Activated T-cell treated with anti-CD3 and anti-CD28 coated beads, Interleukin-2, amount 50 U/mL, for 4 hours (primary cell): ENCODE measurements at regions not wholly inside any gene's neighbourhood (a gene's known extent, or its start where the extent isn't known, plus 50 kb on each side); places are given as distances from the start of the nearest gene placed in this dataset.
"Not testable (repeated sequence)": the region's sequence is repeated elsewhere in the genome, so short reads cannot be mapped to it uniquely, and the experiment has no call there.

Experiments
- ATAC-seq, 2 donors: fragments of 200-7000 bp; cut with Tn5 transposase; one replicate each; pipeline ENCODE4 v1.10.0; 2021
- DNase-seq: peaks from one replicate; pipeline ENCODE4 v3.0.0-alpha.2; 2020
- H3K27me3 Mint-ChIP-seq: one replicate; pipeline ENCODE4 v1.8.0; 2021; ENCODE audit warnings: low read depth, mixed read lengths
- H3K36me3 Mint-ChIP-seq: one replicate; pipeline ENCODE4 v1.8.0; 2022; ENCODE audit warnings: mixed read lengths; ENCODE audit not compliant: insufficient read depth
- H3K4me1 Mint-ChIP-seq: one replicate; pipeline ENCODE4 v1.8.0; 2021; ENCODE audit warnings: low read depth, mixed read lengths
- H3K4me3 Mint-ChIP-seq: one replicate; pipeline ENCODE4 v1.8.0; 2021; ENCODE audit warnings: mild to moderate bottlenecking, moderate library complexity, mixed read lengths
- H3K9me3 Mint-ChIP-seq: one replicate; pipeline ENCODE4 v1.8.0; 2021; ENCODE audit warnings: mixed read lengths

DNA sequence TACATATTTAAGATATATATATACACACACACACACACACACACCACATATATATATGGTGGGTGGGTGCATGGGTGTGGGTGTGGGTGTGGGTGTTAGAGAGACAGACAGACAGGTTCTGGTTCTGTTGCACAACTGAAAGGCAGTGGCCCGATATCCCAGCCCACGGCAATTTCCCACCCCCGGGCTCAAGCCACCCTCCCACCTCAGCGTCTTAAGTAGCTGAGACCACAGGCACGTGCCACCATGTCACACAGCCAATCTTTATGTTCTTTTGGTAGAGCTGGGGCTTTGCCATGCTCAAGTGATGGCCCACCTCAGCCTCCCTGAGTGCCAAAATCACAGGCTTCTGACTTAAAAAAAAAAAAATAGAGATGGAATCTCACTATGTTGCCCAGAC lies 417.8 kb upstream of the FOXG1 start:
- no peak for ATAC-seq
- H3K9me3 Mint-ChIP-seq, result peaks cover 33% of the 10 kb centered on the region
- H3K4me1 Mint-ChIP-seq, result no peaks in the 10 kb centered on the region

DNA sequence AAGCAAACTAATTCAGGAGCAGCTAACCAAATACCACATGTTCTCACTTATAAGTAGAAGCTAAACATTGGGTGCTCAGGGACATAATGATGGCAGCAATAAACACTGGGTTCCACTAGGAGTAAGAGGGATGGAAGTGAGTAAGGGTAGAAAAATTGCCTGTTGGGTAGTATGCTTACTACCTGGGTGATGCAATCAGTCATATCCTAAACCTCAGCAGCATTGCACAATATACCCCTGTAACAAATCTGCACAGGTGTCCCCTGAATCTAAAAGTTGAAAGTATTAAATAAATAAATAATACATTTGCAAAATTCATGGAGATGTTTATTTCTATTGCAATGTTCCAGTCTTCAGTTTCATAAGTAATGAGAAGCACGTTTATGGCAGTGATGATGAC lies 409.8 kb upstream of the FOXG1 start:
- H3K4me1 Mint-ChIP-seq, result no peaks in the 10 kb centered on the region
- no peak overlapping the region for H3K4me3 Mint-ChIP-seq
- H3K36me3 Mint-ChIP-seq, result no peaks in the 10 kb centered on the region
- DNase-seq (no peak), ATAC-seq (no peak)
- H3K9me3 Mint-ChIP-seq, result peaks cover 25% of the 10 kb centered on the region
- H3K27me3 Mint-ChIP-seq, result no peaks in the 10 kb centered on the region

More for the DNA sequence above, 417.8 kb upstream of the FOXG1 start:
- Mint-ChIP-seq H3K36me3 (no peaks in the 10 kb centered on the region), H3K27me3 (no peaks in the 10 kb centered on the region), H3K4me3 (no peak overlapping the region)
- no peak for DNase-seq

DNA sequence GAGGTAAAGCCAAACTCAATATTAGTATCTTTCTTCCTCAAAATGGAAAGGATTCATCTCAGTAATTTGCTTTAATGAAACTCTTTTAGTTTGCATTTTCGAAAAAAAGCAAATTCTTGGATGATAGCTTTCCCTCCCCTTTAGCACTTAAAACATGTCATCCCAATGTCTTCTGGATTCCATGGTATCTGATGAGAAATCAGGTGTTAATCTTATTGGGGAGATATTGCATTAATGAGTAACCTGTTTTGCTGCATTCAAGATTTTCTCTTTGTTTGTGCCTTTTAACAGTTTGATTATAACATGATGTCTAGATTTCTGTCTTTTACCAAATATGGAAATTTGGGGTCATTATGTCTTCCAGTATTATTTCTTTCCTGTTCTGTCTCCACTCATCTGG lies 405.1 kb upstream of the FOXG1 start:
- no peaks in the 10 kb centered on the region for H3K36me3 Mint-ChIP-seq
- ATAC-seq (no peak), DNase-seq (no peak)
- no peaks in the 10 kb centered on the region for H3K4me1 Mint-ChIP-seq
- H3K9me3 Mint-ChIP-seq, result peaks cover 26% of the 10 kb centered on the region
- no peak overlapping the region for H3K4me3 Mint-ChIP-seq
- H3K27me3 Mint-ChIP-seq, result no peaks in the 10 kb centered on the region

DNA sequence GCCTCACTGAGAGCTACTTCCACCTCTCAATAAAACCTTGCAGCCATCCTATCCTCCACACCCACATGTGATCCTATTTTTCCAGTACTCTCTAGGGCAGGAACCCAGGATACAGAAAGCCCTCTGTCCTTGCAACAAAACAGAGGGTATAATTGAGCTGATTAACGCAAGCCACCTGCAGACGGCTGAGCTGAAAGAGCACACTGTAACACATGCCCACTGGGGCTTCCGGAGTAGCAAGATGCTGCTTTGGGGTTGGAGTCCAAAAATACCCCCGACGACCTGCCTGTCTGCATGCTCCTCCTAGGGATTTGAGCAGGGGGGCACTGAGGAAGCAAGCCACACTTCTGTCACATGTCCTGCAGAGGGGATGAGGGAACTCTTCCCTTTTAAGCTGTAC lies 401.1 kb upstream of the FOXG1 start:
- H3K4me1 Mint-ChIP-seq, result no peaks in the 10 kb centered on the region
- H3K27me3 Mint-ChIP-seq, result no peaks in the 10 kb centered on the region
- H3K36me3 Mint-ChIP-seq, result no peaks in the 10 kb centered on the region
- ATAC-seq, result no peak
- H3K9me3 Mint-ChIP-seq, result peaks cover 30% of the 10 kb centered on the region
- no peak for DNase-seq
- no peak overlapping the region for H3K4me3 Mint-ChIP-seq

DNA sequence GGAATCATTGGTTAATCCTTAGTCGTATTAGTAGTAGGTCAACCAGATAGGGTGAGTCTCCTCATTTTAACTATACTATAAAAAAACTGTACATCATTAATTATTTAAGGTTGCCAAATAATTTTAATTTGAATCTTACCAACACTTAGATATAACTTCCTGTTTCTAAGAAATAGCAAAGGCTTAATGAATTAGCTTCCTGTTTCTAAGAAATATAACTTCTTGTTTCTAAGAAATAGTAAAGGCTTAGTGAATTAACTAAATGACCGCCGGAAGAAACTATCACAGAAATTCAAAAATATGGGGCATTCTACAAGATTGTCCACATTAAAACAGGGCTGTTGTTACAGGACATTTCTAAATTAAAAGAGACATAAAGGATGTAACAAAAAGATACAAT lies 392.9 kb upstream of the FOXG1 start:
- Mint-ChIP-seq H3K27me3 (no peaks in the 10 kb centered on the region), H3K4me1 (no peaks in the 10 kb centered on the region), H3K4me3 (no peak overlapping the region), H3K36me3 (no peaks in the 10 kb centered on the region), H3K9me3 (peaks cover 8% of the 10 kb centered on the region)
- DNase-seq, result no peak
- ATAC-seq, result no peak

DNA sequence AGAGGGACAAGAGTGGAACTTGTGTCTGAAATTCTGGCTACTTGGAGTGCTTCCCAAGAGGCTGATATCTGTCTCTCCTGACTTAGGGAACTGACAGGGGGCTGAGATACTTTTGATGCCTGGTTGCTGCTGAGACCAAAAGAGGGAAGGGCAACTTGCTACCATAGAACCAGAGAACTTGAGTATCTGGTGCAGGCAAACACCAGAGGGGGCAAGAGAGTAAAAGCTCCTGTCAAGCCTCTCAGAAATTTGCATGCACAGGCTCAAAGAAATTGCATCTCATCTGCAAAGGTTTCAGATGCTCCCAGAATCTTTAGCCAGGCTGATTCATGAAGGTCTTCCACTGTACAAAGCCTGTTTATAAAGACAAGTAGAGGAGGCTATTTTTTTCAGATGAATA lies 391.3 kb upstream of the FOXG1 start:
- H3K27me3 Mint-ChIP-seq, result no peaks in the 10 kb centered on the region
- H3K4me1 Mint-ChIP-seq, result no peaks in the 10 kb centered on the region
- DNase-seq (no peak), ATAC-seq (no peak)
- no peak overlapping the region for H3K4me3 Mint-ChIP-seq
- peaks cover 5% of the 10 kb centered on the region for H3K9me3 Mint-ChIP-seq
- no peaks in the 10 kb centered on the region for H3K36me3 Mint-ChIP-seq

DNA sequence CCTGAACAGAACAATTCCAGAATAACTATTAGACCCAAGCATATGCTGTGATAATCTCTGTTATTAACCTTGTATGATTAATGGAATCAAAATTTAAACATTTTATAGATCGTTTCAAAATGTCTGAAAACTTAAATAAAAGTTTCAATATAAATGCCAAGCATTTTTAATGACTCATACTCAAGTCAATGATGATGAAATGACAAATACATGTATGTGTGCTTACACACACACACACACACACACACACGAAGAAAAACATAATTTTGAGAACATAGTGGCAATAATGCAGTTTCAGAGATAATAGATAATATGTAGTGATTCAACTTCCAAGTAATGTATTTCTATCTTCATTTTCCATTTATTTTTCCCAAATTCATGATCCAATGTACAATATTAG lies 384.9 kb upstream of the FOXG1 start:
- Mint-ChIP-seq H3K9me3 (peaks cover 15% of the 10 kb centered on the region), H3K36me3 (no peaks in the 10 kb centered on the region), H3K27me3 (no peaks in the 10 kb centered on the region), H3K4me3 (no peak overlapping the region), H3K4me1 (no peaks in the 10 kb centered on the region)
- no peak for DNase-seq
- no peak for ATAC-seq

DNA sequence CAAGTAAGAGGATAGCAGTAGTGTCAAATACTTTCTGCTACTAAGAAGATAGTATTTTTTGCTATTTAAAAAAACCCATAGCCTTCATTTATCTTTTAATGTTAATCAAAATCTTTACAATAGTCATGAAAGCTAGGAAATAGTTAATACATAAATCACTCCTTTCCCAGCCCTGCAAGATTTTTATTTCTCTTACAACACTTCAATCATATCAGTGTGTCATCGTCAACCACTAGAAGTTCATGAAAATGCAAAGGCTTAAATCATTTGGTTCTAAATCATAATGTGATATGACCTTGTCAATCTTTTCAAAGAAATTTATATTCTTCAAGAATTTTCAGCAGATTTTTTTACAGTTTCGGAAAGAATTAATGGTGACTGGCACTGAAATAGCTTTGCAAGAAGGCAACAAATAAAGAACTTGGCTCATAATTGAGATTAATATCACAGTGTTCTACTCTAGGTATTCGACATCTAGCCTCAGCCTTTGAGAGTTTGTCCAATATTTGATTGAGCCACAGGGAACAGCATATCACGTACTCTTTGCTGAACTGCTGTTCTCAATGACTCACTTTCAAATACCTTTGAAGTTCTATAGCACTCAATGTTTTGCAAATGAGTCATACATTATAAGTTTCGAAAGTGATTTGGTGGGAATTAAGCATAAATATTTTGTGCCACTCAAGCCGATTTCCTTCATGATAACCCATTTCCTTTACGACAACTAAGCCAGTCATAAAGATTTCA lies 384.0 kb upstream of the FOXG1 start:
- no peak overlapping the region for H3K4me3 Mint-ChIP-seq
- H3K27me3 Mint-ChIP-seq, result no peaks in the 10 kb centered on the region
- H3K36me3 Mint-ChIP-seq, result no peaks in the 10 kb centered on the region
- H3K9me3 Mint-ChIP-seq, result peaks cover 15% of the 10 kb centered on the region
- no peak for ATAC-seq
- DNase-seq, result no peak
- no peaks in the 10 kb centered on the region for H3K4me1 Mint-ChIP-seq

DNA sequence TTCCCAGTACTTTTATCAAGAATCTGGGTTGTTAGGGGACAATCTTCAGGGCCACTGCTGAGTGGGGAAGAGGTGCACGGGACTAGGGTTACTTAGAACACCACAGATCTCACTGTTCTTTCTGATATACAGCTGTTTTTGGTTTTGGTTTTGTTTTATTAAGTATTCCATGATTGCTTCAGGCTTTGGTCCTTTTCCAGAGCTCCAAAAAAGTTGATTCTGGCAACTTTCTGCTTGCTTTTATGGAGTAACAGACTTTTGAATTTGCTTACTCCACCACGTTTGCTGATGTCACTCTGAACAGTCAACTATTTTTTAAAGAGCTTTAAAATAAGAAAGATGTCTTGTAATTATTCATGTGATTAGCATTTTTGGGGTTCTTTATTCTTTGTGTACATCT lies 368.1 kb upstream of the FOXG1 start:
- no peak overlapping the region for H3K4me3 Mint-ChIP-seq
- H3K27me3 Mint-ChIP-seq, result no peaks in the 10 kb centered on the region
- DNase-seq (no peak), ATAC-seq (no peak)
- no peaks in the 10 kb centered on the region for H3K4me1 Mint-ChIP-seq
- H3K36me3 Mint-ChIP-seq, result no peaks in the 10 kb centered on the region
- peaks cover 22% of the 10 kb centered on the region for H3K9me3 Mint-ChIP-seq

DNA sequence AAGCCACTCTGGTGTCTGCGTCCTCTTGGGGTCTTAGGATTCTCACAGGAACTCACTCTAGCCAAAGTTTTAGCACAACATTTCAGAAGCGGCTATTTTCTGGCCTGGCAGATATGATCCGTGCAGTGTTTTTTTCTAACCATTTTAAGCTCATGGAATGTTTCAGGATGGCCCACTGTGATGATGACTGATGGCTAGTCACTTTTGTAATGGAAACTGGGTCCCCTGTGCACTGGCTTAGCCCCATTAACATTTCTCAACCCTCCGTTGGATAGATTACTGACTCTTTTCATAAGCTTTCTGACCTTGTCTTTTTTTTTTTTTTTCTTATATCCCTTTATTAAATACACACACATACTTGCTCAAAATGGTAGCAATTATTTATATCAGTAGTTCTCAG lies 364.9 kb upstream of the FOXG1 start:
- not testable (repeated sequence) for H3K4me3 Mint-ChIP-seq, H3K36me3 Mint-ChIP-seq, H3K27me3 Mint-ChIP-seq, ATAC-seq, H3K4me1 Mint-ChIP-seq, DNase-seq
- H3K9me3 Mint-ChIP-seq, result peaks cover 20% of the 10 kb centered on the region

DNA sequence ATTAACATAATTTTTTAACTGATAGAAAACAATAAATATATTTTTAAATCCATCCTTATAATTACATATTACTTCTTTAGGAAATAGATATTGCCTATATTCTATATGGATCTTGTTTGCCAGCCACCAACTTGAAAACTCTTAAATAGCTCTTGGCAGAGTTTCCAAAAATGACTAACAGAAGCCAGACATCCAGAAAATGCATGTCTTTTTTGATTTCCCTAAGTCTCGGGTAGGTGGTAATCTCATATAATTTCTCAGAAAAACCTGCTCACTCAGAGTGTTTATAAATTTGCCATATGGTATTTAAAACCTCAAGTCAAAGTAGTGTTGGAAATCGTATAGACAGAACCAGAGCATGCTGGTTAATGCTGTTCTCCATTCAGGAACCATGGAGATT lies 360.4 kb upstream of the FOXG1 start:
- ATAC-seq (no peak), DNase-seq (no peak)
- no peak overlapping the region for H3K4me3 Mint-ChIP-seq
- H3K27me3 Mint-ChIP-seq, result no peaks in the 10 kb centered on the region
- peaks cover 16% of the 10 kb centered on the region for H3K9me3 Mint-ChIP-seq
- no peaks in the 10 kb centered on the region for H3K36me3 Mint-ChIP-seq
- no peaks in the 10 kb centered on the region for H3K4me1 Mint-ChIP-seq

DNA sequence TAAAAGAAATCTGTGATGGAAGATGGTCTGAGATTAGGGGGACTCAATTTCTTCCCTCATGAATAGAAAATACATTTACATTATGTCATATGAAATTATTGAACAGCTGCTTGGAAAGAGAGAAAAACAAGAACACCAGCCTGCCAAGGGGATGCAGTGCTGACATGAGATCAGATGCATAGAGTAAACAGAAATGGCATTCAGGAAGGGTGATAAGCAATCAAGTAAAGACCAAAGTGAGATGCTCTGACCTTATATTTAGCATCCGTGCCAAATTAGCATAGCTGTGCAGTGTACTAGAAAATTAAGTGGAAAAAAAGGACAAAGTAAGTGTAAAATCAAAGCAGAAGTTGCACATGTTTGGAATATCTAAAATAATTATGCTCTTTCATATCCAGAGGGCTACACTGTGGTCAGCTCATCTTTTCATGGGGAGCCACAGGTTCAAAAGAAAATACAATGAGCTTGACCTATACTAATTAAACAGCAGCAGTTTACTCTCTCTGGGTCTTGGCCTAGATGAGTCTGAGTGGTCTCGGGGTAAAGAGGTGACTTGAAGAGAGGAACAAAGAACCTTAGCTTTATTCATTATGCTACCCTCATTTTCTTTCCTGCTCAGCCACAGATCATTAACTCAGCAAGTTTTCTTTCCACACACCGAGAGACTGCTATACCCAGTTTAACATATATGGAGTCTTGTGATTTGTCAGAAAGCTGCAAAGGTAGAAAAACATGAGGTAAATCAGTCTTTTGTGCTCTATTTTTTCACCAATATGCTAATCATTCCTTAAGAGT lies 359.4 kb upstream of the FOXG1 start:
- no peaks in the 10 kb centered on the region for H3K27me3 Mint-ChIP-seq
- no peak for ATAC-seq
- H3K36me3 Mint-ChIP-seq, result no peaks in the 10 kb centered on the region
- H3K4me3 Mint-ChIP-seq, result no peak overlapping the region
- no peaks in the 10 kb centered on the region for H3K4me1 Mint-ChIP-seq
- no peak for DNase-seq
- peaks cover 13% of the 10 kb centered on the region for H3K9me3 Mint-ChIP-seq

DNA sequence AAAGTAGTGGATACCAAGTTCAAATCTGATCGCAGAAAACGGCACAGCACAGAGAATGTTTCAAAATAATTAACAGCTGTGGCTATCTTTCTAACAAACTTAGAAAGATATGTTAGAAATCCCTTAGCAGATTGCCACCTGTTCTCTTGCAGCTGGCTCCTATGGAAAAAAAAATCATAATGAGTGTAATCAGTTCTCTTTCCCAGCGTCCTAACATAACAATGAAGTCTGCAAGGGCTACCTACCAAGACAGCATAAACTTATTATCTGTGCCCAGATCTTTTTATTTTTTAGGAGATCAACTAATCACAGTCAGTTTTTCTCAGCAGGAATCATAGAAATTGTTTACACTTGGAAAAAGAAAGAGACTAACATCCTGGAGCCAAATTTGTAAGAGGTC lies 358.6 kb upstream of the FOXG1 start:
- Mint-ChIP-seq H3K27me3 (no peaks in the 10 kb centered on the region), H3K9me3 (peaks cover 13% of the 10 kb centered on the region), H3K4me1 (no peaks in the 10 kb centered on the region), H3K36me3 (no peaks in the 10 kb centered on the region), H3K4me3 (no peak overlapping the region)
- DNase-seq (no peak), ATAC-seq (no peak)

DNA sequence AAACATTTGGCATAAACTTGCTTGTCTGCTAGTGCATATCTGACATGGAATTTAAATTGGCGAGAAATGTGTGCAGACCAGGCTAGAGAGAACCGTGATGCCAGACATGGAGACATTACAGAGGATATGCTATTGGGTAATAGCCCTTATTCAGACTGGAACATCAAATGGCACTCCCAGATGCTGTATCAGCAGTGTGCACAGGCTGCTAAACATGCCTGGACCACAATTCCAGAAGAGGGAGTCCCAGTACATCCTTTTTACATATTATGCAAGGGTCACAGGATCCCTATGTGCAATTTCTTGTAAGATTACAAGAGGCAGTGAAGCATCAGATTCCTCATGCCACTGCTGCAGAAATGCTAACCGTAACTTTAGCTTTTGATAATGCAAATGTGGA lies 354.5 kb upstream of the FOXG1 start:
- H3K4me1 Mint-ChIP-seq, result no peaks in the 10 kb centered on the region
- DNase-seq, result no peak
- no peak for ATAC-seq
- no peaks in the 10 kb centered on the region for H3K36me3 Mint-ChIP-seq
- peaks cover 24% of the 10 kb centered on the region for H3K9me3 Mint-ChIP-seq
- no peak overlapping the region for H3K4me3 Mint-ChIP-seq
- H3K27me3 Mint-ChIP-seq, result no peaks in the 10 kb centered on the region

DNA sequence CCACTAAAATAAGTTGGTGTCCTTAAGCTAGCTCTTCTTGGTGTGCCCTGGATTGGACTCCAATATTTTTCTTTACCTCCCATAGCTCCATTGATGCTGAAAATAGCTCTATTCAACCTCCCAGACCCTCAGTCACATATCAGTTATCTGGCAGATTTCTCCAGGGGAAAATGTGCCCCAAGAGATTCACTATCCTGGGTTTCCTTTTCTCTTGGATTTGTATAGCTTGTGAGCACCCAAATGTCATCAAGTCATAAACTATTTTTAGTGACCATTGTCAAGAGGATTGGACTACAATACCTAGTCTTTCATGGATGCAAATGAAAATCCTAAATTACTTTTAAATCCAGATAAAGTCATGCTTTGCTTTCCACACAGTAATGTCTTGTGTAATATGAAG lies 339.6 kb upstream of the FOXG1 start:
- Mint-ChIP-seq H3K36me3 (no peaks in the 10 kb centered on the region), H3K4me3 (no peak overlapping the region), H3K27me3 (no peaks in the 10 kb centered on the region), H3K9me3 (peaks cover 11% of the 10 kb centered on the region), H3K4me1 (no peaks in the 10 kb centered on the region)
- ATAC-seq, result no peak
- DNase-seq, result no peak
